Vagina (tissue), 2 donors: ENCODE measurements at regions not wholly inside any gene's neighbourhood (a gene's known extent, or its start where the extent isn't known, plus 50 kb on each side); places are given as distances from the start of the nearest gene placed in this dataset.

ENCODE experiments used
- POLR2A ChIP-seq, 2 donors: fragments of 450-650 bp; IDR thresholded peaks; one replicate each; pipeline ENCODE4 v1.6.1; 2017; ENCODE audit warnings: antibody characterized with exemption in 2 of 2, mild to moderate bottlenecking in 2 of 2, moderate library complexity in 2 of 2
- TF ChIP-seq, protein P1 (sequence below), 3 experiments: fragments of 450-650 bp in 2 of 3; fragments of 200-600 bp in 1 of 3; sonication (generic) in 1 of 3; IDR thresholded peaks; one replicate each; pipeline ENCODE4 v1.5.1; 2017 to 2019; ENCODE audit warnings: antibody characterized with exemption in 3 of 3, mild to moderate bottlenecking in 2 of 3, moderate library complexity in 2 of 3

DNA sequence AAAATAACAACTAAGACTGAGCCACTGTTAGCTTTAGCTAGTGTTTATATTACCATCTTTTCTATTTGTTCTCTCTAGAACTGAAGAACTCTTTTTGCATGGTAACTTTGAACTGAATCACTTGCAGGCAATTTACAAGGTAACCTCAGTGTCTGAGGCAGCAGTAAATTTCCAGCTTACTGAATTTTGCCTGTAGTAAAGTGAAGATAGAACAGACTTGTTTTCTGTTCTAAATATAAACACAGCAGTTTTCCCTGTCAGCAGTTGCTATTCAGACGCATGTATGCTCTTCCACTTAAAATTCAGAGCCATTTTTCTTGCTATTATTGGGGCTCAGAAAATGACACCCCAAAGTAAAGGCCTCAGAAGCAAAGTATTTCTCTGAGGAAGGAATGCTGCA lies 974.0 kb upstream of the GJE1 start:
- TF ChIP-seq, protein P1, sequence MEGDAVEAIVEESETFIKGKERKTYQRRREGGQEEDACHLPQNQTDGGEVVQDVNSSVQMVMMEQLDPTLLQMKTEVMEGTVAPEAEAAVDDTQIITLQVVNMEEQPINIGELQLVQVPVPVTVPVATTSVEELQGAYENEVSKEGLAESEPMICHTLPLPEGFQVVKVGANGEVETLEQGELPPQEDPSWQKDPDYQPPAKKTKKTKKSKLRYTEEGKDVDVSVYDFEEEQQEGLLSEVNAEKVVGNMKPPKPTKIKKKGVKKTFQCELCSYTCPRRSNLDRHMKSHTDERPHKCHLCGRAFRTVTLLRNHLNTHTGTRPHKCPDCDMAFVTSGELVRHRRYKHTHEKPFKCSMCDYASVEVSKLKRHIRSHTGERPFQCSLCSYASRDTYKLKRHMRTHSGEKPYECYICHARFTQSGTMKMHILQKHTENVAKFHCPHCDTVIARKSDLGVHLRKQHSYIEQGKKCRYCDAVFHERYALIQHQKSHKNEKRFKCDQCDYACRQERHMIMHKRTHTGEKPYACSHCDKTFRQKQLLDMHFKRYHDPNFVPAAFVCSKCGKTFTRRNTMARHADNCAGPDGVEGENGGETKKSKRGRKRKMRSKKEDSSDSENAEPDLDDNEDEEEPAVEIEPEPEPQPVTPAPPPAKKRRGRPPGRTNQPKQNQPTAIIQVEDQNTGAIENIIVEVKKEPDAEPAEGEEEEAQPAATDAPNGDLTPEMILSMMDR (IDR thresholded peaks at IDR 0.05), result no peak
- no peak for TF ChIP-seq POLR2A (IDR thresholded peaks at IDR 0.05)
